T-helper 17 cell (primary cell): ENCODE measurements at regions not wholly inside any gene's neighbourhood (a gene's known extent, or its start where the extent isn't known, plus 50 kb on each side); places are given as distances from the start of the nearest gene placed in this dataset.

Experiments
- ATAC-seq: fragments of 150-1000 bp; cut with Tn5 transposase; 2 replicates; pipeline ENCODE4 v1.10.0; 2021; ENCODE audit warnings: mild to moderate bottlenecking, moderate library complexity
- DNase-seq, 3 donors: peaks; one replicate each; pipeline versions ENCODE4 v3.0.0 to v3.0.0-alpha.2; 2020 to 2021
- H3K9me3 ChIP-seq: one replicate; pipeline ENCODE4 v1.7.0; 2013; ENCODE audit warnings: low read length, mild to moderate bottlenecking; ENCODE audit not compliant: control insufficient read depth, poor library complexity, severe bottlenecking
- H3K27ac Mint-ChIP-seq: one replicate; pipeline ENCODE4 v1.8.0; 2022; ENCODE audit warnings: mild to moderate bottlenecking, moderate library complexity, mixed read lengths
- H3K27me3 Mint-ChIP-seq: one replicate; pipeline ENCODE4 v1.8.0; 2022; ENCODE audit warnings: mixed read lengths
- H3K36me3 Mint-ChIP-seq: one replicate; pipeline ENCODE4 v1.8.0; 2022; ENCODE audit warnings: low read depth, mixed read lengths
- H3K4me1 Mint-ChIP-seq: one replicate; pipeline ENCODE4 v1.8.0; 2022; ENCODE audit warnings: mild to moderate bottlenecking, mixed read lengths
- H3K4me3 Mint-ChIP-seq: one replicate; pipeline ENCODE4 v1.8.0; 2022; ENCODE audit warnings: mild to moderate bottlenecking, moderate library complexity, mixed read lengths

GRCh38 chr11:69903211-69903610, 84.0 kb upstream of the FGF3 start:
- no peaks in the 10 kb centered on the region for H3K9me3 ChIP-seq
- no peak overlapping the region for H3K4me3 Mint-ChIP-seq
- ATAC-seq (no peak), DNase-seq (no peak)
- no peaks in the 10 kb centered on the region for H3K36me3 Mint-ChIP-seq
- H3K27me3 Mint-ChIP-seq = peaks cover 69% of the 10 kb centered on the region
- no peak overlapping the region for H3K27ac Mint-ChIP-seq
- H3K4me1 Mint-ChIP-seq = no peaks in the 10 kb centered on the region

DNA sequence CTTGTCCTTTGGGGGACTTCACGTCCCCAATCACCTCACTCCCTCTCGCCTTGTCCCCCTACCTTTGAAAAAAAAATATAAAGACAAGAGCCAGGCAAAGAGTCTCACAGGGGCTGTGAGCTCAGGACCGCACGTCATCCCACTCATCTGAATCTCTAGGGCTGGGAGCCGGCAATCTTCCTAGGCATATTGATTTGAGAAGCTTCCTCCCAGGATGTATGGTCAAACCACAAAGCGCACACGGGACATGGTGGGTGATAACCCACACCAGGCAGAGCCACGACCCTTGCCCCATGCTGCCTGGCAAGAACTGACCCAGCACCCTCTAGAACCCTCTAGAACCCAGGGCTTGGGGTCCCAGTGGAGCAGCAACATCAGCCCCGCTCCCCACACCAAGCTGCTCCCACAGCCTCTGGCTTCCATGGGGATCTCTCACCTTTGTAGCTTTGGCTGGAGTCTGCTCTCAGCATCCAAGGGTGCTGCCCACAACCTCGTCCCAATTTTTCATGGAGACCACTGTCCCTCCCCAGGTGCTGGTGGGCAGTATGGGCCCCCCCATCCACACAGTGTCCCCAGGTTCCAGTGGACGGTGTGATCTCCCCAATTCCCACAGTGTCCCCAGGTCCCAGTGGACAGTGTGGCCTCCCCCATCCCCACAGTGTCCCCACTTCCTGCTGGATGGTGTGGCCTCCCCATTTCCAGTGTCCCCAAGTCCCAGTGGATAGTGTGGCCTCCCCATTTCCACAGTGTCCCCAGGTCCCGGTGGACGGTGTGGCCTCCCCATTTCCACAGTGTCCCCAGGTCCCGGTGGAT, 85.2 kb upstream of the FGF3 start:
- H3K9me3 ChIP-seq = no peaks in the 10 kb centered on the region
- no peak overlapping the region for H3K4me3 Mint-ChIP-seq
- no peaks in the 10 kb centered on the region for H3K4me1 Mint-ChIP-seq
- H3K36me3 Mint-ChIP-seq = no peaks in the 10 kb centered on the region
- DNase-seq = no peak
- H3K27me3 Mint-ChIP-seq = peaks cover 67% of the 10 kb centered on the region
- H3K27ac Mint-ChIP-seq = no peak overlapping the region
- ATAC-seq = no peak

GRCh38 chr11:69904974-69905535, 85.8 kb upstream of the FGF3 start:
- H3K9me3 ChIP-seq = no peaks in the 10 kb centered on the region
- Mint-ChIP-seq H3K4me3 (no peak overlapping the region), H3K36me3 (no peaks in the 10 kb centered on the region), H3K27me3 (peaks cover 63% of the 10 kb centered on the region), H3K4me1 (no peaks in the 10 kb centered on the region), H3K27ac (no peak overlapping the region)
- DNase-seq (no peak), ATAC-seq (no peak)

DNA sequence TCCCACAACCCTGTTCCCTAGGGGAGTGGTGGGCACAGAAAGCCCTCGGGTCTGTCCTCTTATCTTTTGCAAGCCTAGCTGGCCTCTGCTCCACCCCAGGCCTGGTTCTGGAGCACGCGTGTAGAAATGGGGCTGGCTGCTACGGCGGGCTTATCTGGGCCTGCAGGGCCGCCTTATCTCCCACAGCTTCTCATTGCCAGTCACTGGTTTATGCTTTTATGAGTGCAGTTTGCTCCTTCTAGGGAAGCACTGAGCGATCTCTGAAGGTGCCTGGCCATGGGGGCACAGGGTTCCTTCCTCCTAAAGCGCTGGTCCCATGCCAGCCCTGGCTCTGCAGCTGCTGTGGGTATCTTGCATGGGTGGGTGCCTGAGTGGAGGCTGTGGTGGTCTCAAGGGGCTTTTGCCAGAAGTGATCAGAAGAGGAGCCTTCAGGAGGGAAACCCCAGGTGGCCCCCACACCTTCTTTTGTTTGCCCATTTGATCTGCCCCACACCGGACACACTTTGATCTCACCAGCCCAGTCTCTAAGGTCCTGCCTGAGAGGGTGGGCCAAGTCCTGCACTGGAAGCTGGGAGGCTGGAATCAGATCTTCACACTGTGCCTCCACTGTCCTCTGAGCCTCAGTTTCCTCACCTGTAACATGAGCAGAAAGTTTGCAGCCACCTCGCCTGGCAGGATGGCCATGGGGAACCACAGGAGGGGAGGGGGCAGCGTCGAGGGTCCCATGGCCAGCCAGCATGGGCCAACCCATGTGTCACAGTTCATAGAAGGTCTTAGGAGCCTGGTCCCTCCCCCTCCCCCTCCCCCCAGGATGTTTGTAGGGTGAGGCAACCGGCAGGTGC, 86.6 kb upstream of the FGF3 start:
- ATAC-seq (no peak), DNase-seq (no peak)
- Mint-ChIP-seq H3K27me3 (peaks cover 57% of the 10 kb centered on the region), H3K27ac (no peak overlapping the region), H3K36me3 (no peaks in the 10 kb centered on the region), H3K4me1 (no peaks in the 10 kb centered on the region), H3K4me3 (no peak overlapping the region)
- H3K9me3 ChIP-seq = no peaks in the 10 kb centered on the region

GRCh38 chr11:69906453-69906907, 87.3 kb upstream of the FGF3 start:
- no peaks in the 10 kb centered on the region for H3K4me1 Mint-ChIP-seq
- no peaks in the 10 kb centered on the region for H3K36me3 Mint-ChIP-seq
- peaks cover 61% of the 10 kb centered on the region for H3K27me3 Mint-ChIP-seq
- DNase-seq = no peak
- H3K9me3 ChIP-seq = no peaks in the 10 kb centered on the region
- H3K27ac Mint-ChIP-seq = no peak overlapping the region
- ATAC-seq = no peak
- no peak overlapping the region for H3K4me3 Mint-ChIP-seq

DNA sequence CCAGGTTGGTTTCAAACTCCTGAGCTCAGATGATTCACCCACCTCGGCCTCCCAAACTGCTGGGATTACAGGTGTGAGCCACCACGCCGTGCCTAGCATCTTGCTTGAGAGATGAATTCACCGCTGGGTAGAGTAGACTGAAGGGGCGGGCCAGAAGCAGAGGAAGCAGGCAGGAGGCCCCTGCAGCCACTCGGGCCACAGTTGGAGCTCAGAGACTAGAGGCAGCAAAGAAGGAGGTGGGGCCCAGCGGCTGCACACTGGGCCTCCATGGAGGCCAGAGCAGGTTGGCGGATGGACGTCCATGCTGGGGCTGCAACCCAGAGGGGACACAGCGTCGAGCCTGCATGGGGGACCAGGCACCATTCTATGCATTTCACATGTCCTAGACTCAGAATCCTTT, 88.4 kb upstream of the FGF3 start:
- DNase-seq = no peak
- Mint-ChIP-seq H3K4me3 (no peak overlapping the region), H3K27ac (no peak overlapping the region), H3K27me3 (peaks cover 65% of the 10 kb centered on the region), H3K4me1 (no peaks in the 10 kb centered on the region), H3K36me3 (no peaks in the 10 kb centered on the region)
- ATAC-seq = no peak
- no peaks in the 10 kb centered on the region for H3K9me3 ChIP-seq

DNA sequence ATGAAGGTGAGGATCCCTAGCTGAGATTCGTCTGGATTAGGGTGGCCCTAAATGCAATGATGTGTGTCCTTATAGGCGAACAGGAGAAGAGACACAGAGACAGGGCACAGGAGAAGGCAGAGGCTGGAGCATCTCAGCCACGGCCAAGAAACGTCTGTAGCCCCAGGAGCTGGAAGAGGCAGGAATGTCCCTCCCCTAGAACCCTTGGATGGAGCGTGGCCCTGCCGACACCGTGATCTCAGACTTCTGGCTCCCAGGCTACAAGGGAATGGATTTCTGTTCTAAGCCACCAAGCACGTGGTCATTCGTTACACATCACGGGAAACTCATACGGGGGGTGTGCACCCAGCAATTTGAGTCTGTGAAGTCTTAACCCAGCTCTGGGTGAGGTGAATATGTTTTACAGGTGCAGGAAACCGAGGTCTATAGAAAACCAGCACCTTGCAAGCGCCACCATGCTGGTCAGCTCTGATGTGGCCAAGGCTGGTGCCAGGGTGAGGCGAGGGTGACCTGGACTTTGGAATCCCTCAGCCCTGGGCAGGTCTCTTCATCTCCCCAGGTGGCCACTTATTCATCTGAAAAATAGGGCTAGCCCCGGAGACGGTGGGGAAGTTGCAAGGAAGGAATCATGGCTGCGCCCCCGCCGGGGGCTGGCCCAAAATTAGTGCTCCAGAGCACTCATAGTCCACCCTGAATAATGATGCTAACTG, 89.5 kb upstream of the FGF3 start:
- Mint-ChIP-seq H3K4me3 (no peak overlapping the region), H3K27me3 (peaks cover 61% of the 10 kb centered on the region), H3K4me1 (no peaks in the 10 kb centered on the region), H3K27ac (no peak overlapping the region), H3K36me3 (no peaks in the 10 kb centered on the region)
- no peaks in the 10 kb centered on the region for H3K9me3 ChIP-seq
- no peak for ATAC-seq
- no peak for DNase-seq

DNA sequence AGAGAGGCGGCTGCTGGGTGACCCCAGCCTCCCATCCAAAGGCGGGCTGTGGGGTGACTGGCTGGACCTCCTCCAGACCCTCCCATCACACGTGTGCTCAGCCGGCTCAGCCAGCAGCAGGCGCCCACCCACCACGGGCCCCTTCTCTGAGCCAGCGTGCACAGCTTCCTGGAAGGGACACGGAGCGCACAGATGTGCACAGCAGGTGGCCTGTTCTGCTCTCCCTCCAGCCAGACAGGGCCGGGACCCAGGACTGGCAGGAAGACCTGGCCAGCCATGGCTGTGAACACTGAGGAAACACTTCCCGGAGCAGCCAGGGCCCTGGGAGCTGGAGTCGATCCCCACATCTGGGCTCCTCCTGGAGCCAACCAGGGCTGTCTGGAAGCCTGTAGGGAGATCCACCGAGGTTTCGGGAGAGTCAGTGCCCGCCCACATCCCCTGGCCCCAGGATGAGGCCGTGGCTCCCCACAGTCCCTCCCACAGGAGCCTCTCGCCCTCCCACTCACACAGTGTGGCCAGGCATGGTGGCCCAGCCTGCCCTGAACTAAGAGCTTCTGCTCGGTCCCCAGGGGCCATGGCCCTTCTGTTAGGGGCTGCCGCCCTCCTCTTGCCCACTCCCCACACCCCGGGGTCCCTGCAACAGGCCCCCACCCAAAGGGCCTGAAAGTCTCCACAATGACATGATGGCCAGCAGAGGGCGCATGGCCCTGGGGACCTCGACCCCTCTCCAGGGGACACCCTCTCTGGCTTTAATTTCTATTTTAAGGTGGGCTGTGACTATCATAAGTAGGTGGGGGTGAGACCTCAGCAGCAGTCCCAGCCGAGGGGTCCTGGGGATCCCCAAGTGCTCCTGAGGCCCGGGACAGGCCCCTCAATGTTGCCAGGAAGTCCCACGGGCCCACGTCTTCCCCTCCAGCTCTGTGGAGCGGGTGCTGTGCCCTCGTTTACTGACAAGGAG, 90.6 kb upstream of the FGF3 start:
- no peak for DNase-seq

DNA sequence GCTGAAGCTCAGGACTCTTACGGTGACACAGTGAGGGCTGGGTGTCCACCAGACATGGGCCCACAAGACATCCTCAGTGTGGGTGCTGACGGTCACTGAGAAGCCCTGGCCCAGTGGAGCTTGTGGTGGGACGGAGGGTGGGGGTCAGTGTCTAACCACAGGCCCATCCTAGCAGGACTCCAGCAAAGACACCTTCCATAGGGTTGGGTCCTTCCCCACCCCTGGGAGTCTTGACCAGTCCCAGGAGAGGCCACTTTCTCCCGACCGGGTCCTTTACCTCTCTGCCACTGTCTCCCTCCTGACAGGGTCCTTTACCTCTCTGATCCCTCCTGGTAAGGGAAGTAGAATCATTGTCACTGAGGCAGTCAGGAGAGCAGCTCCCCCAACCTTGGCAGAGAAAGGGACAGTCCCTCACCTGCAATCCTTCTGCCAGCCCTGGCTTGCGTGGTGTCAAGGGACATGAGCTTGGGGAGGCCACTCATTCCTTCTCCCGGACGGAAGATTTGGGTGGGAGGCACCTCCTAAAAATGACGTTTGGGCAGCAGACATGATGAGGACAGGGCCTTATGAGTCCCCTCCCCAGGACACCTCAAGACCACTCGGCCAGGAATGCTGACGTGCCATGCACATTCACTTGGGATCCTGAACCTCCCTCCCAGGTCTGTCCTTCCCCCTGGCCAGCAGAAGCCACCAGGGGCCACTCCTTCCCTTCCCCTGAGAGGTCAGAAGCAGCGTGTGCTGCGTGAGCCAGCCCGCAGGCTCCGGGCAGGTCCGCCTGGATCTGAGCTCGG, 91.5 kb upstream of the FGF3 start:
- DNase-seq = no peak
- no peak overlapping the region for H3K27ac Mint-ChIP-seq

More for the DNA sequence above, 90.6 kb upstream of the FGF3 start:
- Mint-ChIP-seq H3K4me1 (no peaks in the 10 kb centered on the region), H3K4me3 (no peak overlapping the region), H3K36me3 (no peaks in the 10 kb centered on the region), H3K27ac (no peak overlapping the region), H3K27me3 (peaks cover 60% of the 10 kb centered on the region)
- no peaks in the 10 kb centered on the region for H3K9me3 ChIP-seq
- ATAC-seq = no peak

GRCh38 chr11:69911310-69912160, 92.3 kb upstream of the FGF3 start:
- H3K27ac Mint-ChIP-seq = no peak overlapping the region
- no peak overlapping the region for H3K4me3 Mint-ChIP-seq
- ATAC-seq (no peak), DNase-seq (no peak)
- H3K9me3 ChIP-seq = no peaks in the 10 kb centered on the region
- no peaks in the 10 kb centered on the region for H3K36me3 Mint-ChIP-seq
- peaks cover 6% of the 10 kb centered on the region for H3K4me1 Mint-ChIP-seq
- peaks cover 62% of the 10 kb centered on the region for H3K27me3 Mint-ChIP-seq

More for the DNA sequence above, 91.5 kb upstream of the FGF3 start:
- Mint-ChIP-seq H3K27me3 (peaks cover 68% of the 10 kb centered on the region), H3K4me1 (peaks cover 6% of the 10 kb centered on the region), H3K36me3 (no peaks in the 10 kb centered on the region), H3K4me3 (no peak overlapping the region)
- ATAC-seq = no peak
- H3K9me3 ChIP-seq = no peaks in the 10 kb centered on the region
